Activated naive CD8-positive, alpha-beta T cell treated with anti-CD3 and anti-CD28 coated beads, Interleukin-2, amount 10 ng/mL, durations not matched to agents 7 days and 5 days (primary cell): ENCODE measurements at regions not wholly inside any gene's neighbourhood (a gene's known extent, or its start where the extent isn't known, plus 50 kb on each side); places are given as distances from the start of the nearest gene placed in this dataset.
"Not testable (repeated sequence)": the region's sequence is repeated elsewhere in the genome, so short reads cannot be mapped to it uniquely, and the experiment has no call there.

Experiments used
- ATAC-seq: fragments of 150-1000 bp; cut with Tn5 transposase; one replicate; pipeline ENCODE4 v1.10.0; 2021; ENCODE audit warnings: low read depth, moderate library complexity
- POLR2A ChIA-PET: fragments of 350-600 bp; sonication (Branson Sonifier 250); formaldehyde crosslinking; loops from one replicate; lab custom pipeline; 2021; ENCODE audit warnings: antibody characterized with exemption; lab: Charles Lee
- DNase-seq: peaks from one replicate; pipeline ENCODE4 v3.0.0; 2021
- H3K27ac Mint-ChIP-seq: one replicate; pipeline ENCODE4 v1.8.0; 2022; ENCODE audit warnings: mild to moderate bottlenecking, mixed read lengths
- H3K27me3 Mint-ChIP-seq: one replicate; pipeline ENCODE4 v1.8.0; 2022; ENCODE audit warnings: mild to moderate bottlenecking, moderate library complexity, mixed read lengths
- H3K36me3 Mint-ChIP-seq: one replicate; pipeline ENCODE4 v1.8.0; 2021; ENCODE audit warnings: mild to moderate bottlenecking, mixed read lengths
- H3K4me1 Mint-ChIP-seq: one replicate; pipeline ENCODE4 v1.8.0; 2021; ENCODE audit warnings: mixed read lengths
- H3K4me3 Mint-ChIP-seq: one replicate; pipeline ENCODE4 v1.8.0; 2022; ENCODE audit warnings: mild to moderate bottlenecking, moderate library complexity, mixed read lengths
- H3K9me3 Mint-ChIP-seq: one replicate; pipeline ENCODE4 v1.8.0; 2021; ENCODE audit warnings: mixed read lengths

GRCh38 chr2:39989888-39990287 lies 210.8 kb upstream of the THUMPD2 start:
- Mint-ChIP-seq H3K36me3 (no peaks in the 10 kb centered on the region), H3K4me1 (no peaks in the 10 kb centered on the region), H3K9me3 (no peaks in the 10 kb centered on the region), H3K27ac (no peak overlapping the region), H3K4me3 (no peak overlapping the region), H3K27me3 (no peaks in the 10 kb centered on the region)
- ATAC-seq (no peak), DNase-seq (no peak)
- POLR2A ChIA-PET = no interaction called here

GRCh38 chr2:39981883-39982311 lies 202.8 kb upstream of the THUMPD2 start:
- H3K27ac Mint-ChIP-seq = no peak overlapping the region
- POLR2A ChIA-PET = no interaction called here
- ATAC-seq = no peak
- no peaks in the 10 kb centered on the region for H3K36me3 Mint-ChIP-seq
- H3K9me3 Mint-ChIP-seq = peaks cover 1% of the 10 kb centered on the region
- no peak overlapping the region for H3K4me3 Mint-ChIP-seq
- no peak for DNase-seq
- H3K27me3 Mint-ChIP-seq = no peaks in the 10 kb centered on the region
- no peaks in the 10 kb centered on the region for H3K4me1 Mint-ChIP-seq

GRCh38 chr2:39975476-39976020 lies 196.5 kb upstream of the THUMPD2 start:
- POLR2A ChIA-PET = no interaction called here

GRCh38 chr2:39968037-39968436 lies 189.0 kb upstream of the THUMPD2 start:
- Mint-ChIP-seq H3K4me1 (no peaks in the 10 kb centered on the region), H3K9me3 (peaks cover 5% of the 10 kb centered on the region), H3K27me3 (peaks cover 2% of the 10 kb centered on the region), H3K27ac (no peak overlapping the region), H3K4me3 (no peak overlapping the region), H3K36me3 (no peaks in the 10 kb centered on the region)
- POLR2A ChIA-PET = no interaction called here
- no peak for ATAC-seq
- no peak for DNase-seq

More at GRCh38 chr2:39975476-39976020, 196.5 kb upstream of the THUMPD2 start:
- Mint-ChIP-seq H3K9me3 (no peaks in the 10 kb centered on the region), H3K27me3 (no peaks in the 10 kb centered on the region), H3K36me3 (no peaks in the 10 kb centered on the region), H3K27ac (no peak overlapping the region), H3K4me1 (no peaks in the 10 kb centered on the region), H3K4me3 (no peak overlapping the region)
- DNase-seq (no peak), ATAC-seq (no peak)

GRCh38 chr2:39960681-39961080 lies 181.6 kb upstream of the THUMPD2 start:
- POLR2A ChIA-PET, ATAC-seq, H3K4me1 Mint-ChIP-seq, H3K36me3 Mint-ChIP-seq, H3K9me3 Mint-ChIP-seq, H3K27me3 Mint-ChIP-seq, H3K27ac Mint-ChIP-seq, DNase-seq, H3K4me3 Mint-ChIP-seq: not testable (repeated sequence)

- ATAC-seq = no peak
- no peak for DNase-seq
- Mint-ChIP-seq H3K27me3 (peaks cover 4% of the 10 kb centered on the region), H3K4me3 (no peak overlapping the region), H3K4me1 (no peaks in the 10 kb centered on the region), H3K9me3 (peaks cover 3% of the 10 kb centered on the region), H3K36me3 (no peaks in the 10 kb centered on the region), H3K27ac (no peak overlapping the region)
- POLR2A ChIA-PET = no interaction called here
Observed at GRCh38 chr2:39954346-39954745, 175.3 kb upstream of the THUMPD2 start.

GRCh38 chr2:39949131-39949530 lies 170.1 kb upstream of the THUMPD2 start:
- no peak for ATAC-seq
- no peaks in the 10 kb centered on the region for H3K4me1 Mint-ChIP-seq
- H3K4me3 Mint-ChIP-seq = no peak overlapping the region
- DNase-seq = no peak
- H3K9me3 Mint-ChIP-seq = no peaks in the 10 kb centered on the region
- no peaks in the 10 kb centered on the region for H3K36me3 Mint-ChIP-seq
- POLR2A ChIA-PET = no interaction called here
- no peak overlapping the region for H3K27ac Mint-ChIP-seq
- H3K27me3 Mint-ChIP-seq = peaks cover 2% of the 10 kb centered on the region

GRCh38 chr2:39948016-39948719 lies 169.1 kb upstream of the THUMPD2 start:
- Mint-ChIP-seq H3K9me3 (peaks cover 1% of the 10 kb centered on the region), H3K4me1 (peaks cover under 1% of the 10 kb centered on the region), H3K4me3 (no peak overlapping the region), H3K27me3 (peaks cover 2% of the 10 kb centered on the region), H3K27ac (no peak overlapping the region), H3K36me3 (peaks cover under 1% of the 10 kb centered on the region)
- ATAC-seq = no peak
- DNase-seq = no peak
- POLR2A ChIA-PET = no interaction called here

GRCh38 chr2:39947294-39948015 lies 168.4 kb upstream of the THUMPD2 start:
- H3K27ac Mint-ChIP-seq = no peak overlapping the region
- no peak for ATAC-seq
- POLR2A ChIA-PET = no interaction called here

GRCh38 chr2:39942950-39943349 lies 163.9 kb upstream of the THUMPD2 start:
- ATAC-seq (no peak), DNase-seq (no peak)
- Mint-ChIP-seq H3K36me3 (peaks cover 14% of the 10 kb centered on the region), H3K4me1 (peaks cover 22% of the 10 kb centered on the region), H3K4me3 (no peak overlapping the region), H3K27ac (no peak overlapping the region), H3K27me3 (no peaks in the 10 kb centered on the region), H3K9me3 (peaks cover 2% of the 10 kb centered on the region)
- POLR2A ChIA-PET = no interaction called here

More at GRCh38 chr2:39947294-39948015, 168.4 kb upstream of the THUMPD2 start:
- no peak for DNase-seq
- peaks cover 2% of the 10 kb centered on the region for H3K36me3 Mint-ChIP-seq
- H3K27me3 Mint-ChIP-seq = peaks cover 2% of the 10 kb centered on the region
- H3K4me1 Mint-ChIP-seq = peaks cover 5% of the 10 kb centered on the region
- peaks cover 2% of the 10 kb centered on the region for H3K9me3 Mint-ChIP-seq
- H3K4me3 Mint-ChIP-seq = no peak overlapping the region

GRCh38 chr2:39938035-39938835 lies 159.2 kb upstream of the THUMPD2 start:
- ATAC-seq (peak; percentile 39), DNase-seq (no peak)
- H3K27me3 Mint-ChIP-seq = no peaks in the 10 kb centered on the region
- peak overlapping the region; percentile 70 for H3K27ac Mint-ChIP-seq
- H3K9me3 Mint-ChIP-seq = peaks cover 1% of the 10 kb centered on the region
- H3K4me1 Mint-ChIP-seq = peaks cover 27% of the 10 kb centered on the region
- H3K4me3 Mint-ChIP-seq = peak overlapping the region; percentile 46
- peaks cover 17% of the 10 kb centered on the region for H3K36me3 Mint-ChIP-seq
- POLR2A ChIA-PET = interaction anchor here (0.6 kb wide), 1 partner anchor 935 kb away, joined by 3 read pairs; no protein-coding TSS in a partner anchor

GRCh38 chr2:39937621-39938020 lies 158.6 kb upstream of the THUMPD2 start:
- Mint-ChIP-seq H3K9me3 (no peaks in the 10 kb centered on the region), H3K4me3 (peak overlapping the region; percentile 46), H3K27ac (peak overlapping the region; percentile 58), H3K4me1 (peaks cover 23% of the 10 kb centered on the region), H3K36me3 (peaks cover 16% of the 10 kb centered on the region), H3K27me3 (no peaks in the 10 kb centered on the region)
- ATAC-seq (no peak), DNase-seq (no peak)
- POLR2A ChIA-PET = no interaction called here

GRCh38 chr2:39934851-39935250 lies 155.8 kb upstream of the THUMPD2 start:
- no peaks in the 10 kb centered on the region for H3K9me3 Mint-ChIP-seq
- ATAC-seq = no peak
- peaks cover 4% of the 10 kb centered on the region for H3K36me3 Mint-ChIP-seq
- POLR2A ChIA-PET = no interaction called here
- no peaks in the 10 kb centered on the region for H3K27me3 Mint-ChIP-seq
- no peak overlapping the region for H3K4me3 Mint-ChIP-seq
- no peak overlapping the region for H3K27ac Mint-ChIP-seq
- peaks cover 17% of the 10 kb centered on the region for H3K4me1 Mint-ChIP-seq
- DNase-seq = no peak
